PC-3 (cell line): ENCODE measurements at regions not wholly inside any gene's neighbourhood (a gene's known extent, or its start where the extent isn't known, plus 50 kb on each side); places are given as distances from the start of the nearest gene placed in this dataset.

Experiments used
- EZH2phosphoT487 ChIP-seq: fragments of 300-600 bp; sonication (generic); IDR thresholded peaks from 2 replicates; pipeline ENCODE4 v1.6.1; 2018; ENCODE audit warnings: mild to moderate bottlenecking, antibody characterized with exemption, low read length, borderline replicate concordance
- TF ChIP-seq, protein P1 (sequence below): fragments of 300-600 bp; sonication (generic); conservative IDR thresholded peaks from 2 replicates; pipeline ENCODE4 v1.5.1; 2017; ENCODE audit warnings: antibody characterized with exemption, low read depth, mild to moderate bottlenecking, low read length

GRCh38 chr9:118993965-118994364 lies 375.3 kb downstream of the BRINP1 start:
- TF ChIP-seq EZH2phosphoT487: no peak
- TF ChIP-seq, protein P1, sequence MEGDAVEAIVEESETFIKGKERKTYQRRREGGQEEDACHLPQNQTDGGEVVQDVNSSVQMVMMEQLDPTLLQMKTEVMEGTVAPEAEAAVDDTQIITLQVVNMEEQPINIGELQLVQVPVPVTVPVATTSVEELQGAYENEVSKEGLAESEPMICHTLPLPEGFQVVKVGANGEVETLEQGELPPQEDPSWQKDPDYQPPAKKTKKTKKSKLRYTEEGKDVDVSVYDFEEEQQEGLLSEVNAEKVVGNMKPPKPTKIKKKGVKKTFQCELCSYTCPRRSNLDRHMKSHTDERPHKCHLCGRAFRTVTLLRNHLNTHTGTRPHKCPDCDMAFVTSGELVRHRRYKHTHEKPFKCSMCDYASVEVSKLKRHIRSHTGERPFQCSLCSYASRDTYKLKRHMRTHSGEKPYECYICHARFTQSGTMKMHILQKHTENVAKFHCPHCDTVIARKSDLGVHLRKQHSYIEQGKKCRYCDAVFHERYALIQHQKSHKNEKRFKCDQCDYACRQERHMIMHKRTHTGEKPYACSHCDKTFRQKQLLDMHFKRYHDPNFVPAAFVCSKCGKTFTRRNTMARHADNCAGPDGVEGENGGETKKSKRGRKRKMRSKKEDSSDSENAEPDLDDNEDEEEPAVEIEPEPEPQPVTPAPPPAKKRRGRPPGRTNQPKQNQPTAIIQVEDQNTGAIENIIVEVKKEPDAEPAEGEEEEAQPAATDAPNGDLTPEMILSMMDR: no peak
